Lung (tissue), 11 donors: ENCODE measurements at regions not wholly inside any gene's neighbourhood (a gene's known extent, or its start where the extent isn't known, plus 50 kb on each side); places are given as distances from the start of the nearest gene placed in this dataset.

ENCODE experiments used
- ATAC-seq: fragments of 200-7000 bp; cut with Tn5 transposase; one replicate; pipeline ENCODE4 v1.9.1; 2020; ENCODE audit warnings: moderate number of reproducible peaks; ENCODE audit not compliant: insufficient read depth, low FRiP score
- DNase-seq, 3 donors: peaks; one replicate each; pipeline ENCODE4 v3.0.0-alpha.2; 2013 to 2017
- H3K27ac ChIP-seq, 2 donors: one replicate each; pipeline ENCODE4 v1.5.1; 2013; ENCODE audit warnings: mild to moderate bottlenecking in 2 of 2, moderate library complexity in 2 of 2, control low read depth in 1 of 2, inconsistent platforms in 1 of 2, low read depth in 1 of 2, low read length in 1 of 2
- H3K27me3 ChIP-seq, 3 donors: one replicate each; pipeline ENCODE4 v1.5.1; 2013; ENCODE audit warnings: low read length in 2 of 3; ENCODE audit not compliant: control insufficient read depth in 3 of 3, insufficient read depth in 3 of 3
- H3K36me3 ChIP-seq, 4 donors: one replicate each; pipeline ENCODE4 v1.5.1; 2013; ENCODE audit warnings: low read length in 4 of 4, mild to moderate bottlenecking in 1 of 4, moderate library complexity in 1 of 4; ENCODE audit not compliant: control insufficient read depth in 4 of 4, insufficient read depth in 4 of 4
- H3K4me1 ChIP-seq, 5 donors: one replicate each; pipeline ENCODE4 v1.5.1; 2013; ENCODE audit warnings: low read length in 5 of 5, mild to moderate bottlenecking in 2 of 5, moderate library complexity in 1 of 5; ENCODE audit not compliant: control insufficient read depth in 5 of 5, insufficient read depth in 5 of 5
- H3K4me3 ChIP-seq: one replicate; pipeline ENCODE4 v1.5.1; 2013; ENCODE audit warnings: mild to moderate bottlenecking, control low read depth, moderate library complexity
- H3K9ac ChIP-seq, 2 donors: one replicate each; pipeline ENCODE4 v1.5.1; 2013; ENCODE audit warnings: low read length in 2 of 2, control low read depth in 1 of 2; ENCODE audit not compliant: insufficient read depth in 1 of 2
- H3K9me3 ChIP-seq, 4 donors: one replicate each; pipeline ENCODE4 v1.5.1; 2013; ENCODE audit warnings: low read length in 3 of 4, mild to moderate bottlenecking in 1 of 4, moderate library complexity in 1 of 4; ENCODE audit not compliant: control insufficient read depth in 4 of 4, insufficient read depth in 3 of 4
- WGBS, 2 donors: extraction: QIAGEN DNeasy Blood & Tissue Kit; methylation state at CpG; one replicate each; pipeline ENCODE4 v1.1.7; 2013; 5-methylcytosine and 5-hydroxymethylcytosine counted together
- TF ChIP-seq, protein P1 (sequence below): IDR thresholded peaks from 2 replicates; pipeline ENCODE4 v1.5.1; 2012; ENCODE audit warnings: mild to moderate bottlenecking; ENCODE audit errors: control extremely low read depth, extremely low read depth
- donor health status: control.
- donor health status: control.
- donor health status: Bipolar disorder and iron deficiency.
- donor health status: healthy.
- donor health status: DM: yes; HTN: yes; CAD: no.

DNA sequence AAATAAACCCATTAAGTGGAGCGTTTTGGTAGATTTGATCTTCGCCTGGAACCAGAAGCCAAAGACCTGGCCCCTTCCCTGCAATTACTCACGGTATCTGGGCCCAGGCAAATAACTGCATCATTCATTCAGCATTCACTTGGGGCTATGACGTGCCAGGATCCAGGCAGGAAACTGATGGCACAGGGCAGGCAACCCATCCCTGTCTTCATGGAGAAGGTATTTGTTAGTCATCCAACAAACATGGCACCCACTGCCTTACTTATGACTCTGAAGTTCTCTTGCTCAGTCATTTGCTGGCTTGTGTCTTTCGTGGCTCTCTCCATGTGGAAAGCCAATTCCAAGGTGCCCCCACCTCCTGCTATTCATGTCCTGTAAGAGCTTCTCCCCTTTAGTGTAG is 232.4 kb downstream of the BMP7 start:
- TF ChIP-seq, protein P1, sequence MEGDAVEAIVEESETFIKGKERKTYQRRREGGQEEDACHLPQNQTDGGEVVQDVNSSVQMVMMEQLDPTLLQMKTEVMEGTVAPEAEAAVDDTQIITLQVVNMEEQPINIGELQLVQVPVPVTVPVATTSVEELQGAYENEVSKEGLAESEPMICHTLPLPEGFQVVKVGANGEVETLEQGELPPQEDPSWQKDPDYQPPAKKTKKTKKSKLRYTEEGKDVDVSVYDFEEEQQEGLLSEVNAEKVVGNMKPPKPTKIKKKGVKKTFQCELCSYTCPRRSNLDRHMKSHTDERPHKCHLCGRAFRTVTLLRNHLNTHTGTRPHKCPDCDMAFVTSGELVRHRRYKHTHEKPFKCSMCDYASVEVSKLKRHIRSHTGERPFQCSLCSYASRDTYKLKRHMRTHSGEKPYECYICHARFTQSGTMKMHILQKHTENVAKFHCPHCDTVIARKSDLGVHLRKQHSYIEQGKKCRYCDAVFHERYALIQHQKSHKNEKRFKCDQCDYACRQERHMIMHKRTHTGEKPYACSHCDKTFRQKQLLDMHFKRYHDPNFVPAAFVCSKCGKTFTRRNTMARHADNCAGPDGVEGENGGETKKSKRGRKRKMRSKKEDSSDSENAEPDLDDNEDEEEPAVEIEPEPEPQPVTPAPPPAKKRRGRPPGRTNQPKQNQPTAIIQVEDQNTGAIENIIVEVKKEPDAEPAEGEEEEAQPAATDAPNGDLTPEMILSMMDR = no peak
- Histone ChIP-seq H3K4me3 (no peak overlapping the region), H3K36me3 (no peaks in the 10 kb centered on the region), H3K9me3 (peaks cover 0 to 9% (median 6%) of the 10 kb centered on the region in 4 donors), H3K27me3 (peaks cover 0 to 5% (median 0%) of the 10 kb centered on the region in 3 donors), H3K27ac (no peak overlapping the region), H3K9ac (no peak overlapping the region), H3K4me1 (peaks cover 0 to 10% (median 0%) of the 10 kb centered on the region in 5 donors)
- ATAC-seq = no peak
- no peak for DNase-seq
- WGBS, 2 donors = 66 to 71% methylated on average over 5 of the region's 5 CpGs

DNA sequence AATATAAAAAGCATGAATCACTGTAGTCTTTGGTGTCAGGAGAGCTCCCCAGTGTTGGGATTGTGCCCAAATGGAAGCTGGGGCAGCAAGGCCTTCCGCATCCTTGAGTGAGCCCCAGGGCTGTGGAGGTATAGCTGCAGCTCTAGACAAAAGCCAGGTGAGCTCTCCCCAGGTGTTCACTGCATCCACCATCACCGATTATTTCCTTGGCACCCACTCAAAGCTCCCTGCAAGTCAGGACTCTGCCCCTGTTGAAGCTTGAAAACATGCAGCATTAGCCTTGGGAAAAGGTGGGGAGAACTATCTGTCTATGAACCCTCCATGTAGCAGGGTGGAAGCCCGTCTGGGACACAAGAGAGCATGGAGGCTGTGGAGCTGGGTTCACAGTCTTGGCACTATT is 228.8 kb downstream of the BMP7 start:
- no peak overlapping the region for H3K9ac ChIP-seq
- ATAC-seq (no peak), DNase-seq (no peak)
- peaks cover 0 to 2% (median 0%) of the 10 kb centered on the region in 5 donors for H3K4me1 ChIP-seq
- peaks cover 0 to 9% (median 6%) of the 10 kb centered on the region in 4 donors for H3K9me3 ChIP-seq
- H3K27ac ChIP-seq = no peak overlapping the region
- no peaks in the 10 kb centered on the region for H3K36me3 ChIP-seq
- TF ChIP-seq, protein P1 = no peak
- H3K27me3 ChIP-seq = no peaks in the 10 kb centered on the region
- 83 to 91% methylated on average over 3 of the region's 3 CpGs for WGBS, 2 donors
- no peak overlapping the region for H3K4me3 ChIP-seq

DNA sequence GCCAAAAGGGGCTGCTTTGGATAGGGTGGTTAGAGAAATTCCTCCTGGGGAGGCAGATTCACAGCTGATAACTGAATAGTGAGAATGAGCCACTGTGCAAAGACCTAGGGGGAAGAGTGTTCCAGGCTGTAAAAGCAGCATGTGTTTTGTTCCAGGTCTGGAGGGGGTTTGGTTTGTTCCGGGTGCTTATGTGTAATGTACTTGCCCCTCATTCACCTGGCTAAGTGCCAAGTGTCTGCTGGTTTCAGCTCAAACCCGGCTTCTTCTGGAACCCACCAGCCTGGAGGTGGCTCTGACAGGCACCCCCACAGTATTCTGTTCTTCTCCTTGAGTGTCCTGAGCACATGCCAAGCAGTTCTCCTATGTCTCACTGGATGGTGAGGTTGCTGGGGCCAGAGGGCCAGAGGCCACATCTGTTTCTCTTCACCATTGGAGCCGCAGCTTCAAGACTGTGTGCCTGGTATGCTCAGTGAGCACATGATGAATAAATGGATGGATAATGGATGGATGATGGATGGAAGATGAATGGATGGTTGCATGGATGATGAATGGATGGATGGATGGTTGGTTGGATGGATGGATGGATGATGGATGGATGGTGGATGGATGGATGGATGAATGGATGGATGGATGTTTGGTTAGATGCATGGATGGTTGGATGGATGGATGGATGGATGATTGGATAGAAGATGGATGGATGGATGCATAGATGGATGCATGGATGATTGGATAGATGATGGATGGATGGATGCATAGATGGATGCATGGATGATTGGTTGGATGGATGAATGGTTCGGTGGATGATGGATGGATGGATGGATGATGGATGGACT is 227.6 kb downstream of the BMP7 start:
- WGBS, 2 donors = 78 to 83% methylated on average over 4 of the region's 4 CpGs

More for the DNA sequence above, 227.6 kb downstream of the BMP7 start:
- H3K27me3 ChIP-seq = no peaks in the 10 kb centered on the region
- no peaks in the 10 kb centered on the region for H3K4me1 ChIP-seq
- no peak overlapping the region for H3K27ac ChIP-seq
- no peak overlapping the region for H3K9ac ChIP-seq
- DNase-seq (no peak), ATAC-seq (no peak)
- TF ChIP-seq, protein P1 = no peak
- H3K9me3 ChIP-seq = peaks cover 0 to 9% (median 6%) of the 10 kb centered on the region in 4 donors
- no peak overlapping the region for H3K4me3 ChIP-seq
- no peaks in the 10 kb centered on the region for H3K36me3 ChIP-seq
